Calu3 (cell line): ENCODE measurements at regions not wholly inside any gene's neighbourhood (a gene's known extent, or its start where the extent isn't known, plus 50 kb on each side); places are given as distances from the start of the nearest gene placed in this dataset.

Source experiments
- BruUV-seq: library from RNA; stranded (reverse); fragments of 400-500 nt; replicated peaks from 2 replicates; lab custom pipeline; 2021; lab: Mats Ljungman, UMichigan
- CTCF ChIA-PET: fragments of 300-600 bp; sonication (Branson Sonifier 250); formaldehyde crosslinking; loops from one replicate; lab custom pipeline; 2022; ENCODE audit warnings: antibody characterized with exemption; lab: Charles Lee
- DNase-seq: peaks from one replicate; pipeline ENCODE4 v3.0.0; 2022
- H3K27ac Mint-ChIP-seq: one replicate; pipeline ENCODE4 v1.8.0; 2022; ENCODE audit warnings: mixed read lengths; ENCODE audit not compliant: unreplicated experiment
- H3K27me3 Mint-ChIP-seq: one replicate; pipeline ENCODE4 v1.8.0; 2022; ENCODE audit warnings: mixed read lengths; ENCODE audit not compliant: unreplicated experiment
- H3K36me3 Mint-ChIP-seq: one replicate; pipeline ENCODE4 v1.8.0; 2022; ENCODE audit warnings: mild to moderate bottlenecking, moderate library complexity, mixed read lengths; ENCODE audit not compliant: insufficient read depth, unreplicated experiment
- H3K4me1 Mint-ChIP-seq: one replicate; pipeline ENCODE4 v1.8.0; 2022; ENCODE audit warnings: mild to moderate bottlenecking, low read depth, mixed read lengths; ENCODE audit not compliant: unreplicated experiment
- H3K4me3 Mint-ChIP-seq: one replicate; pipeline ENCODE4 v1.8.0; 2022; ENCODE audit warnings: mild to moderate bottlenecking, low read depth, moderate library complexity, mixed read lengths; ENCODE audit not compliant: unreplicated experiment
- H3K9me3 Mint-ChIP-seq: one replicate; pipeline ENCODE4 v1.8.0; 2022; ENCODE audit warnings: low read depth, mixed read lengths; ENCODE audit not compliant: unreplicated experiment
- CTCF ChIP-seq: fragments of 200-600 bp; IDR thresholded peaks from one replicate; pipeline ENCODE4 v1.8.0; 2022; ENCODE audit warnings: antibody characterized with exemption; ENCODE audit not compliant: unreplicated experiment
- intact Hi-C: fragments of 100-400 bp; cut with micrococcal nuclease; formaldehyde crosslinking; loops from one replicate; pipeline ENCODE4 v1.10.0; 2022; ENCODE audit not compliant: unreplicated experiment

- no peak for DNase-seq
- CTCF ChIA-PET = no interaction called here
- no peaks in the 10 kb centered on the region for H3K4me1 Mint-ChIP-seq
- no peak overlapping the region for H3K27ac Mint-ChIP-seq
- no peaks in the 10 kb centered on the region for H3K9me3 Mint-ChIP-seq
- no TSS peak for BruUV-seq
- H3K4me3 Mint-ChIP-seq = no peak overlapping the region
- TF ChIP-seq CTCF = no peak
- no peaks in the 10 kb centered on the region for H3K36me3 Mint-ChIP-seq
- peaks cover 12% of the 10 kb centered on the region for H3K27me3 Mint-ChIP-seq
- intact Hi-C loops = no loop called here
Observed at GRCh38 chr10:26637521-26638275, 59.8 kb upstream of the PDSS1 start.

- TF ChIP-seq CTCF = no peak
- H3K4me1 Mint-ChIP-seq = no peaks in the 10 kb centered on the region
- peaks cover 19% of the 10 kb centered on the region for H3K27me3 Mint-ChIP-seq
- no peaks in the 10 kb centered on the region for H3K9me3 Mint-ChIP-seq
- H3K36me3 Mint-ChIP-seq = no peaks in the 10 kb centered on the region
- CTCF ChIA-PET = no interaction called here
- BruUV-seq = no TSS peak
- intact Hi-C loops = no loop called here
- H3K27ac Mint-ChIP-seq = no peak overlapping the region
- no peak for DNase-seq
- no peak overlapping the region for H3K4me3 Mint-ChIP-seq
Observed at GRCh38 chr10:26640391-26640790, 57.1 kb upstream of the PDSS1 start.

GRCh38 chr10:26642896-26643653 is 54.4 kb upstream of the PDSS1 start:
- CTCF ChIA-PET = interaction anchor here (0.6 kb wide), 1 partner anchor 895 kb away, joined by 5 read pairs; no protein-coding TSS in a partner anchor
- no peaks in the 10 kb centered on the region for H3K4me1 Mint-ChIP-seq
- H3K9me3 Mint-ChIP-seq = no peaks in the 10 kb centered on the region
- TF ChIP-seq CTCF = no peak
- BruUV-seq = no TSS peak
- H3K27ac Mint-ChIP-seq = no peak overlapping the region
- H3K4me3 Mint-ChIP-seq = no peak overlapping the region
- H3K36me3 Mint-ChIP-seq = no peaks in the 10 kb centered on the region
- no peak for DNase-seq
- H3K27me3 Mint-ChIP-seq = peaks cover 31% of the 10 kb centered on the region
- intact Hi-C loops = no loop called here

GRCh38 chr10:26647602-26648244 is 49.8 kb upstream of the PDSS1 start:
- H3K36me3 Mint-ChIP-seq = no peaks in the 10 kb centered on the region
- H3K9me3 Mint-ChIP-seq = no peaks in the 10 kb centered on the region
- BruUV-seq = no TSS peak
- H3K4me3 Mint-ChIP-seq = no peak overlapping the region
- no peak for TF ChIP-seq CTCF
- H3K4me1 Mint-ChIP-seq = no peaks in the 10 kb centered on the region
- intact Hi-C loops = no loop called here
- no peak overlapping the region for H3K27ac Mint-ChIP-seq
- CTCF ChIA-PET = no interaction called here
- no peak for DNase-seq
- peaks cover 36% of the 10 kb centered on the region for H3K27me3 Mint-ChIP-seq
